H1 (cell line): ENCODE measurements at regions not wholly inside any gene's neighbourhood (a gene's known extent, or its start where the extent isn't known, plus 50 kb on each side); places are given as distances from the start of the nearest gene placed in this dataset.

Source experiments
- CTCF ChIA-PET: fragments of 300-600 bp; sonication (Branson Sonifier 250); formaldehyde crosslinking; loops from one replicate; lab custom pipeline; 2021; ENCODE audit not compliant: partially characterized antibody; lab: Charles Lee
- POLR2A ChIA-PET: fragments of 300-600 bp; sonication (Branson Sonifier 250); formaldehyde crosslinking; loops from one replicate; lab custom pipeline; 2021; ENCODE audit warnings: inconsistent platforms; ENCODE audit not compliant: partially characterized antibody; lab: Charles Lee
- DNase-seq, 2 experiments: peaks; one replicate each; pipeline versions ENCODE4 v3.0.0 to v3.0.0-alpha.2; 2010 to 2022; ENCODE audit warnings: low spot score in 2 of 2, low read depth in 1 of 2, mixed read lengths in 1 of 2
- FAIRE-seq: peaks from 2 replicates; lab custom pipeline; 2011; peaks lifted over from hg19 to GRCh38; lab: Jason Lieb, UNC
- H2AFZ ChIP-seq: 2 replicates; pipeline ENCODE4 v1.8.1; 2012; ENCODE audit warnings: low read length, inconsistent platforms
- H2AK5ac ChIP-seq: 2 replicates; pipeline ENCODE4 v1.6.1; 2013; ENCODE audit warnings: low read depth, low read length
- H2BK120ac ChIP-seq: replicated peaks from 2 replicates; pipeline ENCODE3; 2013; ENCODE audit warnings: low read depth, low read length, inconsistent platforms
- H2BK12ac ChIP-seq: 2 replicates; pipeline ENCODE4 v1.6.1; 2013; ENCODE audit warnings: low read depth, low read length
- H2BK15ac ChIP-seq: 2 replicates; pipeline ENCODE4 v1.6.1; 2013; ENCODE audit warnings: low read length
- H2BK20ac ChIP-seq: 2 replicates; pipeline ENCODE4 v1.6.1; 2013; ENCODE audit warnings: low read length
- H2BK5ac ChIP-seq: 2 replicates; pipeline ENCODE4 v1.6.1; 2013; ENCODE audit warnings: low read depth, low read length
- H3K14ac ChIP-seq: 2 replicates; pipeline ENCODE4 v1.6.1; 2013; ENCODE audit warnings: inconsistent platforms; ENCODE audit not compliant: insufficient read length
- H3K18ac ChIP-seq: 2 replicates; pipeline ENCODE4 v1.6.1; 2013; ENCODE audit warnings: low read length; ENCODE audit errors: extremely low read depth
- H3K23ac ChIP-seq: 2 replicates; pipeline ENCODE4 v1.6.1; 2013; ENCODE audit warnings: inconsistent platforms; ENCODE audit not compliant: insufficient read length
- H3K23me2 ChIP-seq: 2 replicates; pipeline ENCODE4 v1.6.1; 2013; ENCODE audit warnings: low read depth, low read length
- H3K27ac ChIP-seq: 2 replicates; pipeline ENCODE4 v1.6.1; 2011; ENCODE audit warnings: low read depth, low read length, inconsistent platforms
- H3K27me3 ChIP-seq, 4 experiments: replicated peaks in 1 of 4; 1 replicate in 1 of 4; 2 replicates in 3 of 4; pipeline versions ENCODE4 v1.6.1 to v1.8.1; 2011 to 2013; ENCODE audit warnings: low read length in 3 of 4, mild to moderate bottlenecking in 3 of 4, inconsistent platforms in 2 of 4, mixed read lengths in 2 of 4, moderate library complexity in 1 of 4; ENCODE audit not compliant: control insufficient read depth in 3 of 4, insufficient read depth in 3 of 4; ENCODE audit errors: extremely low read depth in 1 of 4
- H3K36me3 ChIP-seq, 4 experiments: 2 replicates each; pipeline versions ENCODE4 v1.6.1 to v1.8.1; 2011 to 2013; ENCODE audit warnings: mild to moderate bottlenecking in 4 of 4, low read length in 3 of 4, moderate library complexity in 2 of 4, control low read depth in 1 of 4, inconsistent platforms in 1 of 4; ENCODE audit not compliant: insufficient read depth in 4 of 4, control insufficient read depth in 2 of 4
- H3K4ac ChIP-seq: replicated peaks from 2 replicates; pipeline ENCODE3; 2013; ENCODE audit warnings: low read length, low read depth, mixed read lengths, inconsistent platforms; ENCODE audit not compliant: insufficient read length
- H3K4me1 ChIP-seq, 4 experiments: replicated peaks in 1 of 4; 1 replicate in 1 of 4; 2 replicates in 3 of 4; pipeline versions ENCODE4 v1.6.1 to v1.8.1; 2011 to 2013; ENCODE audit warnings: low read length in 3 of 4, inconsistent platforms in 2 of 4, mixed read lengths in 1 of 4; ENCODE audit not compliant: insufficient read depth in 4 of 4, control insufficient read depth in 3 of 4
- H3K4me2 ChIP-seq, 2 experiments: 2 replicates each; pipeline versions ENCODE4 v1.6.1 to v1.8.1; 2011 to 2013; ENCODE audit warnings: low read depth in 2 of 2, low read length in 2 of 2, control low read depth in 1 of 2, inconsistent platforms in 1 of 2, mild to moderate bottlenecking in 1 of 2; ENCODE audit not compliant: insufficient read depth in 1 of 2
- H3K4me3 ChIP-seq, 4 experiments: fragments of 200-600, 300-600 bp in 1 of 4; sonication (generic), shearing (Covaris generic), sonication (Bioruptor Twin) in 1 of 4; 2 replicates each; pipeline versions ENCODE4 v1.5.1 to v1.8.1; 2011 to 2016; ENCODE audit warnings: low read length in 4 of 4, low read depth in 3 of 4, control low read depth in 2 of 4, inconsistent platforms in 2 of 4, mild to moderate bottlenecking in 2 of 4, mixed read lengths in 1 of 4, moderate library complexity in 1 of 4; ENCODE audit not compliant: insufficient read depth in 2 of 4; ENCODE audit errors: extremely low read depth in 1 of 4
- H3K56ac ChIP-seq: replicated peaks from 2 replicates; pipeline ENCODE3; 2013; ENCODE audit warnings: low read depth, mild to moderate bottlenecking, mixed read lengths, low read length, inconsistent platforms; ENCODE audit not compliant: insufficient read length
- H3K79me1 ChIP-seq: 2 replicates; pipeline ENCODE4 v1.6.1; 2013; ENCODE audit warnings: low read depth, low read length, control low read depth
- H3K79me2 ChIP-seq, 2 experiments: 2 replicates each; pipeline versions ENCODE4 v1.6.1 to v1.8.1; 2012 to 2013; ENCODE audit warnings: low read length in 2 of 2, mild to moderate bottlenecking in 2 of 2, inconsistent platforms in 1 of 2; ENCODE audit not compliant: insufficient read depth in 2 of 2, control insufficient read depth in 1 of 2
- H3K9ac ChIP-seq, 4 experiments: replicated peaks in 1 of 4; 1 replicate in 1 of 4; 2 replicates in 3 of 4; pipeline versions ENCODE4 v1.6.1 to v1.8.1; 2011 to 2013; ENCODE audit warnings: low read depth in 3 of 4, low read length in 3 of 4, control low read depth in 2 of 4, mild to moderate bottlenecking in 2 of 4, moderate library complexity in 2 of 4, inconsistent platforms in 1 of 4; ENCODE audit errors: extremely low read depth in 1 of 4
- H3K9me3 ChIP-seq, 2 experiments: 2 replicates each; pipeline versions ENCODE4 v1.6.1 to v1.8.1; 2012 to 2013; ENCODE audit warnings: mild to moderate bottlenecking in 2 of 2, moderate library complexity in 2 of 2, control low read depth in 1 of 2, inconsistent platforms in 1 of 2, low read depth in 1 of 2, low read length in 1 of 2, mixed read lengths in 1 of 2; ENCODE audit not compliant: insufficient read depth in 2 of 2
- H4K20me1 ChIP-seq, 2 experiments: replicated peaks in 1 of 2; 2 replicates each; pipeline versions ENCODE3 to v1.8.1; 2011 to 2013; ENCODE audit warnings: inconsistent platforms in 2 of 2, low read length in 2 of 2, mild to moderate bottlenecking in 1 of 2; ENCODE audit not compliant: insufficient read depth in 2 of 2, control insufficient read depth in 1 of 2
- H4K5ac ChIP-seq: 2 replicates; pipeline ENCODE4 v1.6.1; 2013; ENCODE audit warnings: low read length, low read depth, mixed read lengths, inconsistent platforms; ENCODE audit not compliant: insufficient read length
- H4K8ac ChIP-seq: 2 replicates; pipeline ENCODE4 v1.8.0; 2013; ENCODE audit warnings: mild to moderate bottlenecking, moderate library complexity, low read length, inconsistent platforms; ENCODE audit not compliant: insufficient read depth; ENCODE audit errors: extremely low read depth
- H4K91ac ChIP-seq: replicated peaks from 2 replicates; pipeline ENCODE3; 2013; ENCODE audit warnings: low read length, mixed read lengths, inconsistent platforms; ENCODE audit not compliant: insufficient read length
- KDM1A ChIP-seq: fragments of 200-600, 300-600 bp; sonication (generic); IDR thresholded peaks from 2 replicates; pipeline ENCODE4 v1.7.1; 2016; ENCODE audit warnings: mild to moderate bottlenecking, low read length, borderline replicate concordance
- RXRA ChIP-seq: IDR thresholded peaks from 2 replicates; pipeline ENCODE4 v1.6.1; 2011; ENCODE audit warnings: low read depth, mild to moderate bottlenecking, low read length, moderate library complexity; ENCODE audit not compliant: insufficient read depth
- ZNF274 ChIP-seq: IDR thresholded peaks from 2 replicates; pipeline ENCODE4 v1.7.0; 2012; ENCODE audit warnings: low read length, borderline replicate concordance; ENCODE audit errors: extremely low read depth
- WGBS, 2 experiments: shearing (Covaris generic) in 1 of 2; methylation state at CpG; one replicate each; pipeline versions ENCODE4 v1.1.6 to v1.1.7; 2013 to 2015; ENCODE audit warnings: low lambda C conversion rate in 2 of 2, mixed read lengths in 2 of 2, inconsistent platforms in 1 of 2, low coverage in 1 of 2, missing lambda C conversion rate in 1 of 2; ENCODE audit not compliant: insufficient replicate concordance in 2 of 2, insufficient coverage in 1 of 2, insufficient read length in 1 of 2; ENCODE audit errors: extremely low coverage in 1 of 2, missing lambda C conversion rate in 1 of 2; 5-methylcytosine and 5-hydroxymethylcytosine counted together

- no peaks in the 10 kb centered on the region for H3K9me3 ChIP-seq
- FAIRE-seq (no peak), DNase-seq (no peak)
- WGBS, 2 experiments = 76% methylated on average over 1 of the region's 1 CpG; no CpG with 5 or more reads in 1 of the 2 experiments
- H4K5ac ChIP-seq = no peak overlapping the region
- H3K36me3 ChIP-seq = no peaks in the 10 kb centered on the region
- H2BK12ac ChIP-seq = no peak overlapping the region
- no peak overlapping the region for H3K14ac ChIP-seq
- no peak overlapping the region for H2BK15ac ChIP-seq
- no peak overlapping the region for H3K18ac ChIP-seq
- no peak overlapping the region for H4K8ac ChIP-seq
- H3K56ac ChIP-seq = no peak overlapping the region
- CTCF ChIA-PET = interaction anchor here (0.7 to 12.4 kb wide), 5 partner anchors 10 to 508 kb away, joined by 3 to 102 read pairs (median 3); no protein-coding TSS in a partner anchor
- POLR2A ChIA-PET = interaction anchor here (1.4 to 1.9 kb wide), 2 partner anchors 11 to 49 kb away, joined by 6 to 12 read pairs; a partner anchor contains a TSS
- no peak overlapping the region for H4K91ac ChIP-seq
- no peaks in the 10 kb centered on the region for H4K20me1 ChIP-seq
- no peak overlapping the region for H2BK20ac ChIP-seq
- no peak overlapping the region for H3K27ac ChIP-seq
- no peak overlapping the region for H3K23ac ChIP-seq
- no peak overlapping the region for H2AFZ ChIP-seq
- no peak overlapping the region for H3K4ac ChIP-seq
- no peak overlapping the region for H2BK5ac ChIP-seq
- no peaks in the 10 kb centered on the region for H3K79me1 ChIP-seq
- peaks cover 5 to 43% (median 23%) of the 10 kb centered on the region in 4 experiments for H3K27me3 ChIP-seq
- H3K4me3 ChIP-seq = no peak overlapping the region
- peaks cover 0 to 13% (median 2%) of the 10 kb centered on the region in 4 experiments; a peak in 5 of 7 replicates for H3K4me1 ChIP-seq
- H2BK120ac ChIP-seq = no peak overlapping the region
- TF ChIP-seq RXRA (no peak), ZNF274 (no peak), KDM1A (no peak)
- peaks cover 3% of the 10 kb centered on the region; the same call in 1 of the 2 replicates for H3K23me2 ChIP-seq
- H3K79me2 ChIP-seq = no peaks in the 10 kb centered on the region
- H3K9ac ChIP-seq = no peak overlapping the region
- no peak overlapping the region for H2AK5ac ChIP-seq
- no peak overlapping the region for H3K4me2 ChIP-seq
These were observed 152.3 kb downstream of the OR2B2 start for GRCh38 chr6:27759930-27760329.
